ENCODE measurements at regions not wholly inside any gene's neighbourhood (a gene's known extent, or its start where the extent isn't known, plus 50 kb on each side); places are given as distances from the start of the nearest gene placed in this dataset.
A peak's percentile ranks its signal among the peaks of the same experiment; 100 is the strongest.

DNA sequence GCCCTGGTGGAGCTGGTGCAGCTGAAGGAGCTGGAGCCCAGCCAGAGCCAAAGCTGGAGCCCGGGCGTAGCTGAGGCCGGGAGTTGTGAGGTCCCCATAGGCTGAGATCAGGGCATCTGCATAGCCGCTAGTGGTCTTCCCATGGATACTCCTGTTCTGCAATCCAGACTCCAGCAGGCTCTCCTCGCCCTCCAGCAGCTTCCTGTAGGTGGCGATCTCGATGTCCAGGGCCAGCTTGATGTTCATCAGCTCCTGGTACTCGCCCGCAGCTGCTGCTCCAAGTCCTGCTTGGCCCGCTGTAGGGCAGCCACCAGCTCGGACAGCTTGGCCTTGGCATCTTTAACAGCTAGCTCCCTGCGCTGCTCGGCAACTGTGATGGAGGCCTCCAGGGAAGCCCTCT lies 966.1 kb downstream of the FSCB start:
- H3K36me3 Mint-ChIP-seq (ENCODE audit: low read depth): no peaks in the 10 kb centered on the region
- Histone ChIP-seq H4K20me1 (replicated peaks; ENCODE audit: insufficient read depth) (no peaks in the 10 kb centered on the region), H3K4me1 (ENCODE audit: insufficient read depth) (no peaks in the 10 kb centered on the region), H3K4me2 (no peak overlapping the region), H3K27me3 (ENCODE audit: insufficient read depth) (no peaks in the 10 kb centered on the region), H3K27ac (ENCODE audit: low read depth) (no peak overlapping the region), H3K4me3 (no peak overlapping the region), H3K9me2 (ENCODE audit: insufficient read depth) (no peaks in the 10 kb centered on the region; the same call in 1 of the 2 replicates), H3K79me2 (replicated peaks; ENCODE audit: insufficient read depth) (no peaks in the 10 kb centered on the region), H2AFZ (peak overlapping the region; percentile 63), H3K36me3 (ENCODE audit: insufficient read depth) (no peaks in the 10 kb centered on the region), H3F3A (replicated peaks; ENCODE audit: low read depth) (no peaks in the 10 kb centered on the region)
- no peak for TF ChIP-seq ZNF114 (CRISPR knock-in tag; IDR thresholded peaks at IDR 0.05)
- no peak for TF ChIP-seq STAT1 (IDR thresholded peaks at IDR 0.05; ENCODE audit: unreplicated experiment)
- TF ChIP-seq, protein P1, sequence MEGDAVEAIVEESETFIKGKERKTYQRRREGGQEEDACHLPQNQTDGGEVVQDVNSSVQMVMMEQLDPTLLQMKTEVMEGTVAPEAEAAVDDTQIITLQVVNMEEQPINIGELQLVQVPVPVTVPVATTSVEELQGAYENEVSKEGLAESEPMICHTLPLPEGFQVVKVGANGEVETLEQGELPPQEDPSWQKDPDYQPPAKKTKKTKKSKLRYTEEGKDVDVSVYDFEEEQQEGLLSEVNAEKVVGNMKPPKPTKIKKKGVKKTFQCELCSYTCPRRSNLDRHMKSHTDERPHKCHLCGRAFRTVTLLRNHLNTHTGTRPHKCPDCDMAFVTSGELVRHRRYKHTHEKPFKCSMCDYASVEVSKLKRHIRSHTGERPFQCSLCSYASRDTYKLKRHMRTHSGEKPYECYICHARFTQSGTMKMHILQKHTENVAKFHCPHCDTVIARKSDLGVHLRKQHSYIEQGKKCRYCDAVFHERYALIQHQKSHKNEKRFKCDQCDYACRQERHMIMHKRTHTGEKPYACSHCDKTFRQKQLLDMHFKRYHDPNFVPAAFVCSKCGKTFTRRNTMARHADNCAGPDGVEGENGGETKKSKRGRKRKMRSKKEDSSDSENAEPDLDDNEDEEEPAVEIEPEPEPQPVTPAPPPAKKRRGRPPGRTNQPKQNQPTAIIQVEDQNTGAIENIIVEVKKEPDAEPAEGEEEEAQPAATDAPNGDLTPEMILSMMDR (conservative IDR thresholded peaks at IDR 0.05; ENCODE audit: low read depth in 2 of 2): peak; percentile 55 to 76
- TF ChIP-seq, protein P2, sequence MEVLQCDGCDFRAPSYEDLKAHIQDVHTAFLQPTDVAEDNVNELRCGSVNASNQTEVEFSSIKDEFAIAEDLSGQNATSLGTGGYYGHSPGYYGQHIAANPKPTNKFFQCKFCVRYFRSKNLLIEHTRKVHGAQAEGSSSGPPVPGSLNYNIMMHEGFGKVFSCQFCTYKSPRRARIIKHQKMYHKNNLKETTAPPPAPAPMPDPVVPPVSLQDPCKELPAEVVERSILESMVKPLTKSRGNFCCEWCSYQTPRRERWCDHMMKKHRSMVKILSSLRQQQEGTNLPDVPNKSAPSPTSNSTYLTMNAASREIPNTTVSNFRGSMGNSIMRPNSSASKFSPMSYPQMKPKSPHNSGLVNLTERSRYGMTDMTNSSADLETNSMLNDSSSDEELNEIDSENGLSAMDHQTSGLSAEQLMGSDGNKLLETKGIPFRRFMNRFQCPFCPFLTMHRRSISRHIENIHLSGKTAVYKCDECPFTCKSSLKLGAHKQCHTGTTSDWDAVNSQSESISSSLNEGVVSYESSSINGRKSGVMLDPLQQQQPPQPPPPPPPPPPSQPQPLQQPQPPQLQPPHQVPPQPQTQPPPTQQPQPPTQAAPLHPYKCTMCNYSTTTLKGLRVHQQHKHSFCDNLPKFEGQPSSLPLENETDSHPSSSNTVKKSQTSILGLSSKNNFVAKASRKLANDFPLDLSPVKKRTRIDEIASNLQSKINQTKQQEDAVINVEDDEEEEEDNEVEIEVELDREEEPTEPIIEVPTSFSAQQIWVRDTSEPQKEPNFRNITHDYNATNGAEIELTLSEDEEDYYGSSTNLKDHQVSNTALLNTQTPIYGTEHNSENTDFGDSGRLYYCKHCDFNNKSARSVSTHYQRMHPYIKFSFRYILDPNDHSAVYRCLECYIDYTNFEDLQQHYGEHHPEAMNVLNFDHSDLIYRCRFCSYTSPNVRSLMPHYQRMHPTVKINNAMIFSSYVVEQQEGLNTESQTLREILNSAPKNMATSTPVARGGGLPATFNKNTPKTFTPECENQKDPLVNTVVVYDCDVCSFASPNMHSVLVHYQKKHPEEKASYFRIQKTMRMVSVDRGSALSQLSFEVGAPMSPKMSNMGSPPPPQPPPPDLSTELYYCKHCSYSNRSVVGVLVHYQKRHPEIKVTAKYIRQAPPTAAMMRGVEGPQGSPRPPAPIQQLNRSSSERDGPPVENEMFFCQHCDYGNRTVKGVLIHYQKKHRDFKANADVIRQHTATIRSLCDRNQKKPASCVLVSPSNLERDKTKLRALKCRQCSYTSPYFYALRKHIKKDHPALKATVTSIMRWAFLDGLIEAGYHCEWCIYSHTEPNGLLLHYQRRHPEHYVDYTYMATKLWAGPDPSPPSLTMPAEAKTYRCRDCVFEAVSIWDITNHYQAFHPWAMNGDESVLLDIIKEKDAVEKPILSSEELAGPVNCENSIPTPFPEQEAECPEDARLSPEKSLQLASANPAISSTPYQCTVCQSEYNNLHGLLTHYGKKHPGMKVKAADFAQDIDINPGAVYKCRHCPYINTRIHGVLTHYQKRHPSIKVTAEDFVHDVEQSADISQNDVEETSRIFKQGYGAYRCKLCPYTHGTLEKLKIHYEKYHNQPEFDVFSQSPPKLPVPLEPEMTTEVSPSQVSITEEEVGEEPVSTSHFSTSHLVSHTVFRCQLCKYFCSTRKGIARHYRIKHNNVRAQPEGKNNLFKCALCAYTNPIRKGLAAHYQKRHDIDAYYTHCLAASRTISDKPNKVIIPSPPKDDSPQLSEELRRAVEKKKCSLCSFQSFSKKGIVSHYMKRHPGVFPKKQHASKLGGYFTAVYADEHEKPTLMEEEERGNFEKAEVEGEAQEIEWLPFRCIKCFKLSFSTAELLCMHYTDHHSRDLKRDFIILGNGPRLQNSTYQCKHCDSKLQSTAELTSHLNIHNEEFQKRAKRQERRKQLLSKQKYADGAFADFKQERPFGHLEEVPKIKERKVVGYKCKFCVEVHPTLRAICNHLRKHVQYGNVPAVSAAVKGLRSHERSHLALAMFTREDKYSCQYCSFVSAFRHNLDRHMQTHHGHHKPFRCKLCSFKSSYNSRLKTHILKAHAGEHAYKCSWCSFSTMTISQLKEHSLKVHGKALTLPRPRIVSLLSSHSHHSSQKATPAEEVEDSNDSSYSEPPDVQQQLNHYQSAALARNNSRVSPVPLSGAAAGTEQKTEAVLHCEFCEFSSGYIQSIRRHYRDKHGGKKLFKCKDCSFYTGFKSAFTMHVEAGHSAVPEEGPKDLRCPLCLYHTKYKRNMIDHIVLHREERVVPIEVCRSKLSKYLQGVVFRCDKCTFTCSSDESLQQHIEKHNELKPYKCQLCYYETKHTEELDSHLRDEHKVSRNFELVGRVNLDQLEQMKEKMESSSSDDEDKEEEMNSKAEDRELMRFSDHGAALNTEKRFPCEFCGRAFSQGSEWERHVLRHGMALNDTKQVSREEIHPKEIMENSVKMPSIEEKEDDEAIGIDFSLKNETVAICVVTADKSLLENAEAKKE (CRISPR knock-in tag; IDR thresholded peaks at IDR 0.05): peak; percentile 64
- TF ChIP-seq, protein P3, sequence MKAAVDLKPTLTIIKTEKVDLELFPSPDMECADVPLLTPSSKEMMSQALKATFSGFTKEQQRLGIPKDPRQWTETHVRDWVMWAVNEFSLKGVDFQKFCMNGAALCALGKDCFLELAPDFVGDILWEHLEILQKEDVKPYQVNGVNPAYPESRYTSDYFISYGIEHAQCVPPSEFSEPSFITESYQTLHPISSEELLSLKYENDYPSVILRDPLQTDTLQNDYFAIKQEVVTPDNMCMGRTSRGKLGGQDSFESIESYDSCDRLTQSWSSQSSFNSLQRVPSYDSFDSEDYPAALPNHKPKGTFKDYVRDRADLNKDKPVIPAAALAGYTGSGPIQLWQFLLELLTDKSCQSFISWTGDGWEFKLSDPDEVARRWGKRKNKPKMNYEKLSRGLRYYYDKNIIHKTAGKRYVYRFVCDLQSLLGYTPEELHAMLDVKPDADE (IDR thresholded peaks at IDR 0.05): no peak
- no peak for TF ChIP-seq ZNF331 (CRISPR knock-in tag; IDR thresholded peaks at IDR 0.05; ENCODE audit: low read depth)
- TF ChIP-seq JUNB (IDR thresholded peaks at IDR 0.05; ENCODE audit: unreplicated experiment): no peak
- TF ChIP-seq EZH2phosphoT487 (IDR thresholded peaks at IDR 0.05; ENCODE audit: unreplicated experiment): no peak
- TF ChIP-seq, protein P4, sequence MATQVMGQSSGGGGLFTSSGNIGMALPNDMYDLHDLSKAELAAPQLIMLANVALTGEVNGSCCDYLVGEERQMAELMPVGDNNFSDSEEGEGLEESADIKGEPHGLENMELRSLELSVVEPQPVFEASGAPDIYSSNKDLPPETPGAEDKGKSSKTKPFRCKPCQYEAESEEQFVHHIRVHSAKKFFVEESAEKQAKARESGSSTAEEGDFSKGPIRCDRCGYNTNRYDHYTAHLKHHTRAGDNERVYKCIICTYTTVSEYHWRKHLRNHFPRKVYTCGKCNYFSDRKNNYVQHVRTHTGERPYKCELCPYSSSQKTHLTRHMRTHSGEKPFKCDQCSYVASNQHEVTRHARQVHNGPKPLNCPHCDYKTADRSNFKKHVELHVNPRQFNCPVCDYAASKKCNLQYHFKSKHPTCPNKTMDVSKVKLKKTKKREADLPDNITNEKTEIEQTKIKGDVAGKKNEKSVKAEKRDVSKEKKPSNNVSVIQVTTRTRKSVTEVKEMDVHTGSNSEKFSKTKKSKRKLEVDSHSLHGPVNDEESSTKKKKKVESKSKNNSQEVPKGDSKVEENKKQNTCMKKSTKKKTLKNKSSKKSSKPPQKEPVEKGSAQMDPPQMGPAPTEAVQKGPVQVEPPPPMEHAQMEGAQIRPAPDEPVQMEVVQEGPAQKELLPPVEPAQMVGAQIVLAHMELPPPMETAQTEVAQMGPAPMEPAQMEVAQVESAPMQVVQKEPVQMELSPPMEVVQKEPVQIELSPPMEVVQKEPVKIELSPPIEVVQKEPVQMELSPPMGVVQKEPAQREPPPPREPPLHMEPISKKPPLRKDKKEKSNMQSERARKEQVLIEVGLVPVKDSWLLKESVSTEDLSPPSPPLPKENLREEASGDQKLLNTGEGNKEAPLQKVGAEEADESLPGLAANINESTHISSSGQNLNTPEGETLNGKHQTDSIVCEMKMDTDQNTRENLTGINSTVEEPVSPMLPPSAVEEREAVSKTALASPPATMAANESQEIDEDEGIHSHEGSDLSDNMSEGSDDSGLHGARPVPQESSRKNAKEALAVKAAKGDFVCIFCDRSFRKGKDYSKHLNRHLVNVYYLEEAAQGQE (IDR thresholded peaks at IDR 0.05; ENCODE audit: unreplicated experiment): no peak
- H3K9me3 Mint-ChIP-seq: no peaks in the 10 kb centered on the region
- H3K4me1 Mint-ChIP-seq: peaks cover 6% of the 10 kb centered on the region
- DNase-seq (ENCODE audit: low spot score) (peak; percentile 60), ATAC-seq (peak; percentile 76)
- H3K4me3 Mint-ChIP-seq: no peak overlapping the region
- H3K27me3 Mint-ChIP-seq (ENCODE audit: insufficient read depth, low read depth, poor library complexity): no peaks in the 10 kb centered on the region
- H3K27ac Mint-ChIP-seq: no peak overlapping the region

Data from GM23338 (cell line).